ENCODE measurements at regions not wholly inside any gene's neighbourhood (a gene's known extent, or its start where the extent isn't known, plus 50 kb on each side); places are given as distances from the start of the nearest gene placed in this dataset.

DNA sequence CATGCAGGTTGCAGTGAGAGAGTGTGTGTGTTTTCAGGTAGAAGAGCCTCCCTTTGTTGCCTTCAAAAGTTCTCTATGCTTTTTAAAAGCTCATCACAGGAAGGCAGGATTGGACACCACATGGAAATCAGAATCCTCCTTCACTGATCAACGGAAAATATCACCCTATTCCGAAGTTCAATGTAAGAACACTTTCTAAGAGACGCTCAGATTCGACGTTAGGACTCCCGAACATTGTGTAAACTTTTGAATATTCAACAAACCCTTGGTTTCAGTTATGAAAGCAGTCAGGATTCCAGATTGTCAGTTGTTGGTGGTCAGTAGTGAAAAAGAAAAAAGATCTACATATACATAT lies 561.4 kb upstream of the ID2 start:
- H4K20me1 ChIP-seq (ENCODE audit: insufficient read depth): no peaks in the 10 kb centered on the region
- no peaks in the 10 kb centered on the region for H3K79me2 ChIP-seq (ENCODE audit: insufficient read depth, low read depth)
- H2AFZ ChIP-seq (ENCODE audit: low read depth): no peak overlapping the region
- no peak overlapping the region for H3K4me2 ChIP-seq
- H3K4me1 ChIP-seq (ENCODE audit: low read depth, poor library complexity, severe bottlenecking): peaks cover 2% of the 10 kb centered on the region
- no peak overlapping the region for H3K9ac ChIP-seq
- H3K36me3 ChIP-seq (ENCODE audit: insufficient read depth): no peaks in the 10 kb centered on the region
- no peak overlapping the region for H3K4me3 ChIP-seq (IDR thresholded peaks at IDR 0.05; ENCODE audit: insufficient read depth, low read depth, low read length)
- TF ChIP-seq, protein P1, sequence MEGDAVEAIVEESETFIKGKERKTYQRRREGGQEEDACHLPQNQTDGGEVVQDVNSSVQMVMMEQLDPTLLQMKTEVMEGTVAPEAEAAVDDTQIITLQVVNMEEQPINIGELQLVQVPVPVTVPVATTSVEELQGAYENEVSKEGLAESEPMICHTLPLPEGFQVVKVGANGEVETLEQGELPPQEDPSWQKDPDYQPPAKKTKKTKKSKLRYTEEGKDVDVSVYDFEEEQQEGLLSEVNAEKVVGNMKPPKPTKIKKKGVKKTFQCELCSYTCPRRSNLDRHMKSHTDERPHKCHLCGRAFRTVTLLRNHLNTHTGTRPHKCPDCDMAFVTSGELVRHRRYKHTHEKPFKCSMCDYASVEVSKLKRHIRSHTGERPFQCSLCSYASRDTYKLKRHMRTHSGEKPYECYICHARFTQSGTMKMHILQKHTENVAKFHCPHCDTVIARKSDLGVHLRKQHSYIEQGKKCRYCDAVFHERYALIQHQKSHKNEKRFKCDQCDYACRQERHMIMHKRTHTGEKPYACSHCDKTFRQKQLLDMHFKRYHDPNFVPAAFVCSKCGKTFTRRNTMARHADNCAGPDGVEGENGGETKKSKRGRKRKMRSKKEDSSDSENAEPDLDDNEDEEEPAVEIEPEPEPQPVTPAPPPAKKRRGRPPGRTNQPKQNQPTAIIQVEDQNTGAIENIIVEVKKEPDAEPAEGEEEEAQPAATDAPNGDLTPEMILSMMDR (conservative IDR thresholded peaks at IDR 0.05; ENCODE audit: low read depth, low read length): no peak
- H3K27me3 ChIP-seq (ENCODE audit: insufficient read depth, low read depth): no peaks in the 10 kb centered on the region
- H3K27ac ChIP-seq: no peak overlapping the region

- Histone ChIP-seq H3K4me3 (IDR thresholded peaks at IDR 0.05; ENCODE audit: insufficient read depth, low read depth, low read length) (no peak overlapping the region), H3K79me2 (ENCODE audit: insufficient read depth, low read depth) (no peaks in the 10 kb centered on the region), H3K4me2 (no peak overlapping the region), H3K4me1 (ENCODE audit: low read depth, poor library complexity, severe bottlenecking) (peaks cover 2% of the 10 kb centered on the region), H3K9ac (no peak overlapping the region), H2AFZ (ENCODE audit: low read depth) (no peak overlapping the region), H3K27me3 (ENCODE audit: insufficient read depth, low read depth) (no peaks in the 10 kb centered on the region), H4K20me1 (ENCODE audit: insufficient read depth) (no peaks in the 10 kb centered on the region), H3K36me3 (ENCODE audit: insufficient read depth) (no peaks in the 10 kb centered on the region), H3K27ac (no peak overlapping the region)
- TF ChIP-seq, protein P1 (conservative IDR thresholded peaks at IDR 0.05; ENCODE audit: low read depth, low read length): no peak
These were observed 560.6 kb upstream of the ID2 start for GRCh38 chr2:8121022-8121825.

DNA sequence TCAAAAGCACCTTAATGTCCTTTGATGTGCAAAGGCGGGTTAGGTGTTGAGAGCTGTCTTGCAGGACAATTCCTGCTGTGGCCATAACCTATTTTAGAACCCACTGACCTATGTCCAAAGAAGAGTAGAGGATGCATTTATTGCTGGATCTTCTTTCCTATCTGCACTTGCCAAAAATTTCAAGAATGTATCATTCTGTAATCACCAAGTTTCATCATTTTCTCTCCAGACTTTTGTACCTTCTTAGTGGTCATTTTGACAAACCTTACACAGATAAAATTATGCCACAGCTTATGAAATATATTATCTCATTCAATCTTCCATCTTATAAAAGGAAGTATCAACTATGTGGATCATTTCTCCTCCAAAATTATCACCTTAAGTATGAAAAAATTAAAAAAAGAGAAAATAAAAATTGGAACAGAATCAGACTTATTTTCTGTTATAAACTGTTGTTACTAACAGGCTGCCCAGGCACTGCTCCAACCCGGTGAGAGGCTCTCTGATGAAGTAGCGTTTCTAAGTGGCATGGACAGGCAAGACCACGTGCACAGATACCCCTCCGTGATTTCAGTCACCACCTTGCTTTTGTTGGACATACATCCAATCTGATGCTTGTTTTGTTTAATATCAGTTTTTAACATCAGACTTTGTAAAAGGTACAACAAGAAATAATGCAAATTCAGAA lies 559.9 kb upstream of the ID2 start:
- Histone ChIP-seq H3K4me2 (no peak overlapping the region), H3K4me3 (IDR thresholded peaks at IDR 0.05; ENCODE audit: insufficient read depth, low read depth, low read length) (no peak overlapping the region), H3K36me3 (ENCODE audit: insufficient read depth) (no peaks in the 10 kb centered on the region), H2AFZ (ENCODE audit: low read depth) (no peak overlapping the region), H3K79me2 (ENCODE audit: insufficient read depth, low read depth) (no peaks in the 10 kb centered on the region), H4K20me1 (ENCODE audit: insufficient read depth) (no peaks in the 10 kb centered on the region), H3K4me1 (ENCODE audit: low read depth, poor library complexity, severe bottlenecking) (peaks cover 2% of the 10 kb centered on the region), H3K9ac (no peak overlapping the region), H3K27me3 (ENCODE audit: insufficient read depth, low read depth) (no peaks in the 10 kb centered on the region), H3K27ac (no peak overlapping the region)
- TF ChIP-seq, protein P1 (conservative IDR thresholded peaks at IDR 0.05; ENCODE audit: low read depth, low read length): no peak

- TF ChIP-seq, protein P1 (conservative IDR thresholded peaks at IDR 0.05; ENCODE audit: low read depth, low read length): no peak
- no peak overlapping the region for H2AFZ ChIP-seq (ENCODE audit: low read depth)
- no peaks in the 10 kb centered on the region for H3K36me3 ChIP-seq (ENCODE audit: insufficient read depth)
- peaks cover 2% of the 10 kb centered on the region for H3K4me1 ChIP-seq (ENCODE audit: low read depth, poor library complexity, severe bottlenecking)
- H4K20me1 ChIP-seq (ENCODE audit: insufficient read depth): no peaks in the 10 kb centered on the region
- H3K27ac ChIP-seq: no peak overlapping the region
- H3K4me2 ChIP-seq: no peak overlapping the region
- no peaks in the 10 kb centered on the region for H3K27me3 ChIP-seq (ENCODE audit: insufficient read depth, low read depth)
- H3K9ac ChIP-seq: no peak overlapping the region
- no peak overlapping the region for H3K4me3 ChIP-seq (IDR thresholded peaks at IDR 0.05; ENCODE audit: insufficient read depth, low read depth, low read length)
- no peaks in the 10 kb centered on the region for H3K79me2 ChIP-seq (ENCODE audit: insufficient read depth, low read depth)
These were observed 559.3 kb upstream of the ID2 start for GRCh38 chr2:8122520-8122919.

Measured in KMS-11 (cell line).